Mesenchymal stem cell (in vitro differentiated cells and primary cell): ENCODE measurements at regions not wholly inside any gene's neighbourhood (a gene's known extent, or its start where the extent isn't known, plus 50 kb on each side); places are given as distances from the start of the nearest gene placed in this dataset.

Experiments
- DNase-seq: peaks from one replicate; pipeline ENCODE4 v3.0.0-alpha.2; 2013
- H2AFZ ChIP-seq: one replicate; pipeline ENCODE4 v1.6.1; 2013; ENCODE audit warnings: low read depth, mild to moderate bottlenecking, control low read depth, inconsistent platforms, low read length, moderate library complexity
- H2AK5ac ChIP-seq: 2 replicates; pipeline ENCODE4 v1.6.1; 2013; ENCODE audit warnings: low read length, moderate library complexity, mild to moderate bottlenecking, inconsistent platforms; ENCODE audit not compliant: severe bottlenecking
- H2BK120ac ChIP-seq: one replicate; pipeline ENCODE4 v1.6.1; 2013; ENCODE audit warnings: low read depth, mild to moderate bottlenecking, inconsistent platforms, low read length, moderate library complexity
- H2BK12ac ChIP-seq, 2 experiments: one replicate each; pipeline ENCODE4 v1.6.1; 2013; ENCODE audit warnings: inconsistent platforms in 2 of 2, low read length in 2 of 2, mild to moderate bottlenecking in 2 of 2, moderate library complexity in 2 of 2, control low read depth in 1 of 2
- H2BK15ac ChIP-seq: one replicate; pipeline ENCODE4 v1.6.1; 2013; ENCODE audit warnings: mild to moderate bottlenecking, low read depth, inconsistent platforms; ENCODE audit not compliant: poor library complexity, severe bottlenecking
- H2BK5ac ChIP-seq: 2 replicates; pipeline ENCODE4 v1.6.1; 2013; ENCODE audit warnings: low read depth, mild to moderate bottlenecking, low read length, control low read depth, inconsistent platforms; ENCODE audit not compliant: poor library complexity, severe bottlenecking
- H3K14ac ChIP-seq, 2 experiments: one replicate each; pipeline ENCODE4 v1.6.1; 2013; ENCODE audit warnings: inconsistent platforms in 2 of 2, low read length in 2 of 2, control low read depth in 1 of 2, mild to moderate bottlenecking in 1 of 2, moderate library complexity in 1 of 2
- H3K18ac ChIP-seq, 2 experiments: one replicate each; pipeline ENCODE4 v1.6.1; 2013; ENCODE audit warnings: inconsistent platforms in 2 of 2, low read length in 2 of 2, control low read depth in 1 of 2, low read depth in 1 of 2, mild to moderate bottlenecking in 1 of 2
- H3K23ac ChIP-seq, 2 experiments: one replicate each; pipeline ENCODE4 v1.6.1; 2013; ENCODE audit warnings: inconsistent platforms in 2 of 2, low read length in 2 of 2, mild to moderate bottlenecking in 2 of 2, moderate library complexity in 2 of 2, control low read depth in 1 of 2
- H3K27ac ChIP-seq: 2 replicates; pipeline ENCODE4 v1.5.1; 2013; ENCODE audit warnings: mild to moderate bottlenecking, moderate library complexity, low read length, control low read depth, inconsistent platforms; ENCODE audit not compliant: poor library complexity, severe bottlenecking
- H3K27me3 ChIP-seq, 2 experiments: 2 replicates each; pipeline versions ENCODE4 v1.6.1 to v1.7.0; 2013; ENCODE audit warnings: low read length in 2 of 2, mild to moderate bottlenecking in 2 of 2, moderate library complexity in 2 of 2, control low read depth in 1 of 2, inconsistent platforms in 1 of 2; ENCODE audit not compliant: control insufficient read depth in 1 of 2, insufficient read depth in 1 of 2
- H3K36me3 ChIP-seq, 2 experiments: 2 replicates each; pipeline versions ENCODE4 v1.6.1 to v1.7.0; 2013; ENCODE audit warnings: low read length in 2 of 2, control low read depth in 1 of 2, inconsistent platforms in 1 of 2, low read depth in 1 of 2, mild to moderate bottlenecking in 1 of 2; ENCODE audit not compliant: insufficient read depth in 2 of 2, control insufficient read depth in 1 of 2
- H3K4ac ChIP-seq, 2 experiments: one replicate each; pipeline ENCODE4 v1.6.1; 2013; ENCODE audit warnings: inconsistent platforms in 2 of 2, low read length in 2 of 2, mild to moderate bottlenecking in 2 of 2, moderate library complexity in 2 of 2, control low read depth in 1 of 2, low read depth in 1 of 2
- H3K4me1 ChIP-seq: 2 replicates; pipeline ENCODE4 v1.6.1; 2013; ENCODE audit warnings: low read depth, low read length, control low read depth; ENCODE audit not compliant: control insufficient read depth, insufficient read depth
- H3K4me2 ChIP-seq: 2 replicates; pipeline ENCODE4 v1.6.1; 2013; ENCODE audit warnings: low read length, mild to moderate bottlenecking, inconsistent platforms; ENCODE audit not compliant: poor library complexity, severe bottlenecking
- H3K4me3 ChIP-seq, 2 experiments: 2 replicates each; pipeline versions ENCODE4 v1.5.1 to v1.7.0; 2013; ENCODE audit warnings: low read length in 2 of 2, mild to moderate bottlenecking in 2 of 2, control low read depth in 1 of 2, low read depth in 1 of 2; ENCODE audit not compliant: insufficient read depth in 1 of 2
- H3K79me1 ChIP-seq: replicated peaks from 2 replicates; pipeline ENCODE4 v1.6.1; 2013; ENCODE audit warnings: mild to moderate bottlenecking, control low read depth, low read length, inconsistent platforms; ENCODE audit not compliant: poor library complexity, severe bottlenecking
- H3K9ac ChIP-seq: 2 replicates; pipeline ENCODE4 v1.7.0; 2013; ENCODE audit warnings: mild to moderate bottlenecking, low read length, moderate library complexity
- H3K9me3 ChIP-seq: 2 replicates; pipeline ENCODE4 v1.7.0; 2013; ENCODE audit warnings: mild to moderate bottlenecking, low read length; ENCODE audit not compliant: control insufficient read depth
- H4K8ac ChIP-seq: one replicate; pipeline ENCODE4 v1.6.1; 2013; ENCODE audit warnings: inconsistent platforms, mild to moderate bottlenecking, low read length, moderate library complexity
- H4K91ac ChIP-seq: one replicate; pipeline ENCODE4 v1.6.1; 2013; ENCODE audit warnings: mild to moderate bottlenecking, low read length, inconsistent platforms
- WGBS: methylation state at CpG from one replicate; pipeline ENCODE4 v1.1.7; 2013; ENCODE audit warnings: mixed read lengths; 5-methylcytosine and 5-hydroxymethylcytosine counted together

DNA sequence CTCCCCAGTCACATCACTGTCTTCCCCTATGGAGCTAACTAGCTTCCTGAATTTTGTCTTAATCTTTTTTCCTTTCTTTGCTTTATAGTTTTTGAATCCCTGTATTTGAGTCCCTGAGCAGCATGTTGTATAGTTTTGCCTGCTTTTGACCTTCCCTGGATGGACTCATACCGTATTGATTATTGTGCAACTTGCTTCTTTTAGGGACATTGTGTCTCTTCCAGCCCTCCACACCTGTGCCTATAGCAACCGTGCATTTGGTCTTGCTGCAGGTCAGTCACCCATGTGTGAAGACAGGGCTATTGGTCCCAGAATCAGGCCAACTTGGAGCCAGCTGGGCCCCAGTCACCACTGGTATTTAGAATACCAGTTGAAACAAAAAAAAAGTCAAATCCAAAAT lies 158.9 kb upstream of the ADCY1 start:
- no peaks in the 10 kb centered on the region for H3K27me3 ChIP-seq
- H4K91ac ChIP-seq = no peak overlapping the region
- no peak overlapping the region for H2BK12ac ChIP-seq
- H3K9ac ChIP-seq = no peak overlapping the region
- no peaks in the 10 kb centered on the region for H3K79me1 ChIP-seq
- H3K4me2 ChIP-seq = no peak overlapping the region
- peaks cover 12% of the 10 kb centered on the region for H3K9me3 ChIP-seq
- no peak for DNase-seq
- no peak overlapping the region for H4K8ac ChIP-seq
- H2BK120ac ChIP-seq = no peak overlapping the region
- 87% methylated on average over 2 of the region's 2 CpGs for WGBS
- no peak overlapping the region for H2AK5ac ChIP-seq
- no peaks in the 10 kb centered on the region for H3K4me1 ChIP-seq
- no peak overlapping the region for H3K4ac ChIP-seq
- no peak overlapping the region for H2AFZ ChIP-seq
- H3K23ac ChIP-seq = no peak overlapping the region
- H3K14ac ChIP-seq = no peak overlapping the region
- H3K36me3 ChIP-seq = no peaks in the 10 kb centered on the region
- H3K27ac ChIP-seq = no peak overlapping the region
- H2BK5ac ChIP-seq = no peak overlapping the region
- H3K4me3 ChIP-seq = no peak overlapping the region
- H2BK15ac ChIP-seq = no peak overlapping the region
- H3K18ac ChIP-seq = no peak overlapping the region

DNA sequence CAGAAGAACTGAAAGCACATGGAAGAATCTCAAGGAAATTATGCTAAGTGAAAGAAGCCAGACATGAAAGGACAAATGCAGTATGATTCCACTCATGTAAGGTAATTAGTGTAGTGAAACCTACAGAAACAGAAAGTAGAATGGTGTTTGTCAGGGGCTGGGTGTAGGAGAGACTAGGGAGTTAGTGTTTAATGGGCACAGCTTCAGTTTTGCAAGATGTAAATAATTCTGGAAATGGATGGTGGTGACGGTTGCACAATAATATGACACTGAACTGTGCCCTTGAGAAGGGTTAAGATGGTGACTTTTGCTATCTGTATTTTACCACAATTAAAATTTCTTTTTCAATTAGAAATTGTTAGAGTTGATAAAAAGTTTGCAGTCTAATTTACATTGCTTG lies 157.3 kb upstream of the ADCY1 start:
- H2BK15ac ChIP-seq = no peak overlapping the region
- no peak overlapping the region for H3K18ac ChIP-seq
- WGBS = 100% methylated on average over 1 of the region's 1 CpG
- H4K8ac ChIP-seq = no peak overlapping the region
- no peak overlapping the region for H2BK12ac ChIP-seq
- no peak overlapping the region for H3K23ac ChIP-seq
- DNase-seq = no peak
- H3K9me3 ChIP-seq = peaks cover 4% of the 10 kb centered on the region
- no peak overlapping the region for H3K27ac ChIP-seq
- no peak overlapping the region for H2AFZ ChIP-seq
- no peak overlapping the region for H3K4ac ChIP-seq
- no peak overlapping the region for H3K14ac ChIP-seq
- H2AK5ac ChIP-seq = no peak overlapping the region
- no peak overlapping the region for H3K4me2 ChIP-seq
- no peak overlapping the region for H3K9ac ChIP-seq
- H3K4me3 ChIP-seq = no peak overlapping the region
- H3K27me3 ChIP-seq = no peaks in the 10 kb centered on the region
- no peak overlapping the region for H2BK120ac ChIP-seq
- H2BK5ac ChIP-seq = no peak overlapping the region
- H3K4me1 ChIP-seq = no peaks in the 10 kb centered on the region
- H3K79me1 ChIP-seq = no peaks in the 10 kb centered on the region
- no peak overlapping the region for H4K91ac ChIP-seq
- H3K36me3 ChIP-seq = no peaks in the 10 kb centered on the region

DNA sequence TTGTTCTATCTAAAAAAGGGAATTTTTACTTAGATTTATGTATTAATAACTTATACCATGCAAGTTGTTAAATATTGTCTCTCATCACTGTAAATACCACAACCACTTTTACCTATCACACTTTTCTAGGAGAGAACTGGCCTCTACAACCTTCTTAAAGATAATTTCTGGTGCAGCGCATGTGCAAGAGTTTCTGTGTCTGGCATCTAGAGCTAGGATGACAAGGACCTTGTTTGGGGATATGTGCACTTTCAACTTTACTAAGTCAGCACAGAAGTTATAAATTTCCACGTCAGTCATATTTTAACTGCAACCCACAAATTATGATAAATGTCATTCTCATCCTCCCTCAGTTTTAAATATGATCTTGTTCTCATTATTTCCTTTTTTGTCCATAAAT lies 156.9 kb upstream of the ADCY1 start:
- Histone ChIP-seq H2BK15ac (no peak overlapping the region), H3K9ac (no peak overlapping the region), H3K4me2 (no peak overlapping the region), H2BK12ac (no peak overlapping the region), H3K4me1 (no peaks in the 10 kb centered on the region), H3K14ac (no peak overlapping the region), H2BK5ac (no peak overlapping the region), H3K4ac (no peak overlapping the region), H4K91ac (no peak overlapping the region), H3K27ac (no peak overlapping the region), H3K79me1 (no peaks in the 10 kb centered on the region), H2AFZ (no peak overlapping the region), H2BK120ac (no peak overlapping the region), H3K18ac (no peak overlapping the region), H3K4me3 (no peak overlapping the region), H3K9me3 (peaks cover 4% of the 10 kb centered on the region), H3K27me3 (no peaks in the 10 kb centered on the region), H3K36me3 (no peaks in the 10 kb centered on the region), H4K8ac (no peak overlapping the region), H3K23ac (no peak overlapping the region), H2AK5ac (no peak overlapping the region)
- no peak for DNase-seq
- WGBS = 93% methylated on average over 2 of the region's 2 CpGs

DNA sequence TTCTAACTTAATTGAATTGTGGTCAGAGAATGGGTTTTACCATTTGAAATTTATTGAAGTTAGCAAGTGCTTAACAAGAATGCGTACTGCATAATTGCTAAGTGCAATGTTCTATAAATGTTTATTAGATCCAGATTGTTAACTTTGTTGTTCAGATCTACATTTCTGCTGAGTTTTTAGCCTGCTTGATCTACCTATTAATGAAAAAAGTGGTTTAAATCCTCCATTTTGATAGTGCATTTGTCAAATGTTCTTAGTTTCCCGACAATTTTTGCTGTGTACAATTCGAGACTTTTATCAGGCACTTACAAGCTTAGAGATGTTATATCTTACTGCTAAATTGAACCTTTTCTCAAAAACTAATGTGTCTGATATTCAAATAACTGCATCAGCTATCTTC lies 156.4 kb upstream of the ADCY1 start:
- Histone ChIP-seq H3K27ac (no peak overlapping the region), H3K4me1 (no peaks in the 10 kb centered on the region), H2BK5ac (no peak overlapping the region), H3K4ac (no peak overlapping the region), H2AK5ac (no peak overlapping the region), H4K8ac (no peak overlapping the region), H4K91ac (no peak overlapping the region), H2BK120ac (no peak overlapping the region), H3K9ac (no peak overlapping the region), H3K18ac (no peak overlapping the region), H3K27me3 (no peaks in the 10 kb centered on the region), H3K9me3 (peaks cover 3% of the 10 kb centered on the region), H2AFZ (no peak overlapping the region), H3K79me1 (no peaks in the 10 kb centered on the region), H2BK12ac (no peak overlapping the region), H3K4me3 (no peak overlapping the region), H3K4me2 (no peak overlapping the region), H3K14ac (no peak overlapping the region), H3K23ac (no peak overlapping the region), H2BK15ac (no peak overlapping the region), H3K36me3 (no peaks in the 10 kb centered on the region)
- 92% methylated on average over 1 of the region's 3 CpGs for WGBS
- no peak for DNase-seq
